GM10266 (cell line): ENCODE measurements at regions not wholly inside any gene's neighbourhood (a gene's known extent, or its start where the extent isn't known, plus 50 kb on each side); places are given as distances from the start of the nearest gene placed in this dataset.

Source experiments
- DNase-seq: peaks from one replicate; pipeline ENCODE4 v3.0.0; 2012; ENCODE audit errors: extremely low spot score
- CTCF ChIP-seq: IDR thresholded peaks from 2 replicates; pipeline ENCODE4 v1.5.1; 2012; ENCODE audit warnings: mild to moderate bottlenecking, low read depth; ENCODE audit not compliant: control insufficient read depth, insufficient read depth; ENCODE audit errors: missing control alignments

- no peak for TF ChIP-seq CTCF
- no peak for DNase-seq
Observed at GRCh38 chr9:108022246-108022935, 532.8 kb upstream of the KLF4 start.

GRCh38 chr9:108021096-108021710 is 531.6 kb upstream of the KLF4 start:
- DNase-seq, result no peak

GRCh38 chr9:108019821-108020220 is 530.3 kb upstream of the KLF4 start:
- DNase-seq, result no peak
- TF ChIP-seq CTCF, result no peak

More at GRCh38 chr9:108021096-108021710, 531.6 kb upstream of the KLF4 start:
- no peak for TF ChIP-seq CTCF

GRCh38 chr9:108017671-108018070 is 528.1 kb upstream of the KLF4 start:
- no peak for TF ChIP-seq CTCF
- DNase-seq, result no peak

- no peak for DNase-seq
- no peak for TF ChIP-seq CTCF
Observed at GRCh38 chr9:108016446-108016845, 526.9 kb upstream of the KLF4 start.

GRCh38 chr9:108015690-108016089 is 526.1 kb upstream of the KLF4 start:
- DNase-seq, result no peak
- TF ChIP-seq CTCF, result no peak

- no peak for TF ChIP-seq CTCF
- no peak for DNase-seq
Observed at GRCh38 chr9:108014353-108014752, 524.8 kb upstream of the KLF4 start.
